DND-41 (cell line): ENCODE measurements at regions not wholly inside any gene's neighbourhood (a gene's known extent, or its start where the extent isn't known, plus 50 kb on each side); places are given as distances from the start of the nearest gene placed in this dataset.

Source experiments
- CTCF ChIP-seq: IDR thresholded peaks from 2 replicates; pipeline ENCODE4 v1.5.1; 2012; ENCODE audit warnings: borderline replicate concordance, low read length, moderate library complexity, mild to moderate bottlenecking; ENCODE audit not compliant: poor library complexity, severe bottlenecking; ENCODE audit errors: extremely low read depth
- EZH2 ChIP-seq: IDR thresholded peaks from 3 replicates; pipeline ENCODE4 v1.6.1; 2012; ENCODE audit warnings: borderline replicate concordance, low read depth, mild to moderate bottlenecking, moderate library complexity, low read length, inconsistent platforms; ENCODE audit not compliant: severe bottlenecking

DNA sequence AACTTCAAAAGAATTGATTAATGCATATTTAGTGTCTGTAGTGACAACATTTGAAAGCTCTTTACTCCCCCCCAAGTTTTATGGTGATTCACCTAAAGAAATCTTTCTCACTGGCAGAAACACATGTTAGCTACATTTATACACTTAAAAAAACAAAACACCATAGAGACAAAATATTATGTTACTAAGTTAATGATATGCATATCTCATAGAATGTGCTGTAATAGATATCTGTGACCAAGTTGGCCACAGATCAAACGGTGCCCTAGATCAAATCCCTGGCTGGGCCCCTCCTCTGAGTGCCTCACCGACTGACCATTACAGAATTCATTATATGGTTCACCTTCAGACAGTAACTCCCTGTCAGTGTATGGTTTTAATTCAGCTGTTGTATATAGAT is 322.1 kb upstream of the LYPLAL1 start:
- no peak for TF ChIP-seq CTCF
- TF ChIP-seq EZH2, result no peak
